AG09319 (cell line): ENCODE measurements at regions not wholly inside any gene's neighbourhood (a gene's known extent, or its start where the extent isn't known, plus 50 kb on each side); places are given as distances from the start of the nearest gene placed in this dataset.

Source experiments
- DNase-seq: peaks from one replicate; pipeline ENCODE4 v3.0.0-alpha.2; 2010; ENCODE audit warnings: low read depth; ENCODE audit errors: extremely low read depth
- CTCF ChIP-seq: IDR thresholded peaks from 2 replicates; pipeline ENCODE4 v1.5.1; 2011; ENCODE audit warnings: low read depth, mild to moderate bottlenecking, inconsistent platforms, low read length, moderate library complexity

DNA sequence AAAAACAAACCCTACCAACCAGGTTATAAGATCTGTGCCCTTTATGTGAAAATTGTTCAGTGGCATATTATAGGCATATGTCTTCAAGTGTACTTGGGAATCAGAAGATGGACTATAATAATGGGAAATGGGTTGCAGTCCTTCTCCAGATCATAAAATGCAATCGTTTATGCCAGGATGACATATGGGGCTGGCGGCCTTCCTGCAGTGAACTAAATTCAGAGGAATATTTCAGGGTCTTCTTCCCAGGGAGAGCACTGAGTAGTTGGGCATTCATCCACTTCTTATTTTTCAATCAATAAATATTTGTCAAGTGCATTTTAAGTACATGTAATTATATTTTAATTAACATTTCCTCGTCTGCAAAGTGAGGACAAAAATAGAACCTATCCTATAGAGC lies 176.2 kb upstream of the CNR1 start:
- DNase-seq = no peak
- no peak for TF ChIP-seq CTCF

- TF ChIP-seq CTCF = no peak
- DNase-seq = no peak
Observed at GRCh38 chr6:88339761-88340160, 173.6 kb upstream of the CNR1 start.

GRCh38 chr6:88321306-88321705 lies 155.2 kb upstream of the CNR1 start:
- TF ChIP-seq CTCF = no peak
- DNase-seq = no peak

GRCh38 chr6:88311561-88311960 lies 145.4 kb upstream of the CNR1 start:
- DNase-seq = no peak
- no peak for TF ChIP-seq CTCF

- TF ChIP-seq CTCF = no peak
- no peak for DNase-seq
Observed at GRCh38 chr6:88304520-88304919, 138.4 kb upstream of the CNR1 start.

DNA sequence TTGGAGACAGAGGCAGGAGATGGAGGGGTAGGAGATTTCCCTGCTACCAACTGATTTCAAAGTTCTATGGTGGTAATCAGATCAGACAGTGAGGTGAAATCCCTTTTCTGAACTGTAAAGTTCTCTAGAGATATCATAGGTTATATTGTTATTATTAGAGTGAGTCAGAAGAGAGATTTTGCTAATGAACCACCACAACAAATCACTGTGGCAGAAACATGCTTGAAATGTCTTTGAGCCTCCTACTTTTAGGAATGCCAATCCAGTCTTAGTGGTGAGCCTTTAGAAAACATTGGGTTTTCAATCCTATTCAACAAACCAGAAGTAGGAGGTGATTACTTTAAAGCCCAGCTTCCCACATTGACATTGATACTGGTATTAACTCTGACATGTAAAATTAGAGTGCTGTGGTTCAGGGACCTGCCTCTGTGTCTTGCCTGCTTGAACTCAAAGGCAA lies 136.7 kb upstream of the CNR1 start:
- no peak for DNase-seq
- TF ChIP-seq CTCF = no peak

GRCh38 chr6:88301888-88302768 lies 136.0 kb upstream of the CNR1 start:
- DNase-seq = no peak

More at GRCh38 chr6:88301888-88302768, 136.0 kb upstream of the CNR1 start:
- TF ChIP-seq CTCF = no peak
